RWPE1 (cell line): ENCODE measurements at regions not wholly inside any gene's neighbourhood (a gene's known extent, or its start where the extent isn't known, plus 50 kb on each side); places are given as distances from the start of the nearest gene placed in this dataset.

Experiments used
- CTCF ChIA-PET: fragments of 350-600 bp; sonication (Branson Sonifier 250); formaldehyde crosslinking; extraction: SDS; loops from one replicate; lab custom pipeline; 2021; lab: Yijun Ruan, JAX
- POLR2A ChIA-PET: fragments of 400-600 bp; formaldehyde crosslinking; extraction: SDS; loops from one replicate; lab custom pipeline; 2020; ENCODE audit warnings: antibody characterized with exemption; ENCODE audit not compliant: low non-redundant PET; lab: Yijun Ruan, JAX
- DNase-seq: peaks from one replicate; pipeline ENCODE4 v3.0.0; 2012; ENCODE audit warnings: low spot score
- H3K27ac ChIP-seq: fragments of 450-650 bp; 2 replicates; pipeline ENCODE4 v1.5.1; 2017
- TF ChIP-seq, protein P1 (sequence below): fragments of 450-650 bp; conservative IDR thresholded peaks from 2 replicates; pipeline ENCODE4 v1.5.1; 2017; ENCODE audit warnings: low read depth, mild to moderate bottlenecking

DNA sequence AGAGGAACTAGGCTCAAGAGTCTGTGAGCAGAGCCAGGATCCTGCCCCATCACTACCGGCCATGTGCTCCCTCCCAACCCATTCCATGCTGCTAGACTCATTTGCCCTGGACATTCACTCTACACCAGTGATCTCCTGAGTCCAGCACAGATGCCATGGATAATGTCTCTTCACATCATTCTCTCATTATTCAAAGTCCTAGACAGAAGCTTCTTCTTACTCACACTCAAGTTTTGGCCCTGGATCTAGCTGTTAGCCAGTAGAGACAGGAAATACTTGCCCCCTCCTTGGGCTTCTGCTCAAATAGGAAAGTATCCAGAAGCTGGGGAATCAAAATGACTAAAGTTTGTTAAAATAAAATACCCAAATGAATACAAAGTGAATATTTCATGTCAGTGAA is 266.8 kb upstream of the LDB2 start:
- no peak overlapping the region for H3K27ac ChIP-seq
- POLR2A ChIA-PET = no interaction called here
- no peak for DNase-seq
- CTCF ChIA-PET = no interaction called here
- TF ChIP-seq, protein P1, sequence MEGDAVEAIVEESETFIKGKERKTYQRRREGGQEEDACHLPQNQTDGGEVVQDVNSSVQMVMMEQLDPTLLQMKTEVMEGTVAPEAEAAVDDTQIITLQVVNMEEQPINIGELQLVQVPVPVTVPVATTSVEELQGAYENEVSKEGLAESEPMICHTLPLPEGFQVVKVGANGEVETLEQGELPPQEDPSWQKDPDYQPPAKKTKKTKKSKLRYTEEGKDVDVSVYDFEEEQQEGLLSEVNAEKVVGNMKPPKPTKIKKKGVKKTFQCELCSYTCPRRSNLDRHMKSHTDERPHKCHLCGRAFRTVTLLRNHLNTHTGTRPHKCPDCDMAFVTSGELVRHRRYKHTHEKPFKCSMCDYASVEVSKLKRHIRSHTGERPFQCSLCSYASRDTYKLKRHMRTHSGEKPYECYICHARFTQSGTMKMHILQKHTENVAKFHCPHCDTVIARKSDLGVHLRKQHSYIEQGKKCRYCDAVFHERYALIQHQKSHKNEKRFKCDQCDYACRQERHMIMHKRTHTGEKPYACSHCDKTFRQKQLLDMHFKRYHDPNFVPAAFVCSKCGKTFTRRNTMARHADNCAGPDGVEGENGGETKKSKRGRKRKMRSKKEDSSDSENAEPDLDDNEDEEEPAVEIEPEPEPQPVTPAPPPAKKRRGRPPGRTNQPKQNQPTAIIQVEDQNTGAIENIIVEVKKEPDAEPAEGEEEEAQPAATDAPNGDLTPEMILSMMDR = no peak

DNA sequence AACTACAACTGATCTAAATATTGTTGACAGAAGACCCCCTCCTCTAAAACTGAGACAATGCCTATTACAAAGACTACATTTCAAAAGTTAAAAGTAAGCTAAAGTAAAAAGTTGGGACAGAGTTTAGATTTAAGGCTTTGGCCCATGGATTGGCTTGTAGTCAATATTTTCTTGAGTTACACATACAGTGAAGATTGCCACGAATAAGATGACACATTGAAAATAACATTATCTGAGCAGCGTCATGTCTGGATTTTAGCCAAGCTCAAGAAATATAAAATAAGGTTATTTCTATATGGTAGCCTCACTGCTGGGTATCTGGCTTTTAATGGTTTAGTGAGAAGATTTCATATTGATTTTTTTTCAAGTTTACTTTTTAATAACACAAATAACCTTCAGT is 266.2 kb upstream of the LDB2 start:
- TF ChIP-seq, protein P1 = no peak
- no peak overlapping the region for H3K27ac ChIP-seq
- no peak for DNase-seq
- POLR2A ChIA-PET = no interaction called here
- CTCF ChIA-PET = no interaction called here

GRCh38 chr4:17163156-17163771 is 264.8 kb upstream of the LDB2 start:
- H3K27ac ChIP-seq = no peak overlapping the region
- TF ChIP-seq, protein P1 = no peak
- ChIA-PET CTCF (no interaction called here), POLR2A (no interaction called here)
- DNase-seq = no peak

- CTCF ChIA-PET = no interaction called here
- no peak overlapping the region for H3K27ac ChIP-seq
- DNase-seq = no peak
- POLR2A ChIA-PET = no interaction called here
- TF ChIP-seq, protein P1 = no peak
Observed at GRCh38 chr4:17157304-17157703, 258.9 kb upstream of the LDB2 start.

DNA sequence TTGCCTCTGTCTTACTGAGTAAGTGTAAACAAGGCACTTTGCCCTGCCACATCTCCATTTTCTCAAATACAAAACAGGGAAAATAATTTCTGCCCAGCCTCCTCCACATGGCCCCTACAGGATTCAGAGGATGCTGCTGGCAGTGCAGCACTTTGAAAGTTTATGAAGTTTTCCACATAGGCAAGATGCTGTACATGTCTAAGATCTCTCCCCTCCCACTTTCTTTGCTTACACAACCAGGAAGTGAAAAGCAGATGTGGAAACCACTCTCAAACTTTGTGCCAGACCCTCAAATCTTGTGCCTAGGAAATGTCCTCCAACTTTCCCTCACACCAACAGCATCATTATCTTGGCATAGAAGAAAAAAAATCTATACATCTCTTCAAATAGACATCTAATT is 257.0 kb upstream of the LDB2 start:
- H3K27ac ChIP-seq = no peak overlapping the region
- no peak for DNase-seq
- CTCF ChIA-PET = no interaction called here
- TF ChIP-seq, protein P1 = no peak
- POLR2A ChIA-PET = no interaction called here

DNA sequence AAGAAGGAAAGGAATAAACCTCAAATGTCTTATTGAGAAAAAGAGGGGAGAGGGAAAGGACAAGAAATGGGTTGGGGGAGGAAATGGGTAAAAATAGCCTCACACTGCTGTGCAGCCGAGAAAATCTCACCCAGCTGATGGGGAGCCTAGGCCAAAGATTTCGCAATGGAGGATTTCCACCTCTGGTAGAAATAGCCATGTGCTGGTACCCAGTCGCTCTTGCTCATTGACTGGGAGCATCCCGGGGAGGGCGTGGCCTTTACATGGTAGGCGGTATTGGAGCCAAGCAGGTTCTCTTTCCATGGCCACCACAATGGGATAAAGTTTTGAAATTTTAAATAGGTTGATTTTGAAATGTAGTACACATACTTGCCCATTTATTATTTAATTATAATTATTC is 255.1 kb upstream of the LDB2 start:
- CTCF ChIA-PET = no interaction called here
- POLR2A ChIA-PET = no interaction called here
- DNase-seq = no peak
- H3K27ac ChIP-seq = no peak overlapping the region
- TF ChIP-seq, protein P1 = no peak
